Smooth muscle cell (in vitro differentiated cells): ENCODE measurements at regions not wholly inside any gene's neighbourhood (a gene's known extent, or its start where the extent isn't known, plus 50 kb on each side); places are given as distances from the start of the nearest gene placed in this dataset.

Experiments used
- DNase-seq: peaks from one replicate; lab custom pipeline; 2025; ENCODE audit not compliant: unreplicated experiment; lab: John Stamatoyannopoulos, UW
- H2AFZ ChIP-seq: fragments of 200-600 bp; sonication (generic); 2 replicates; pipeline ENCODE4 v1.6.0; 2016; ENCODE audit warnings: antibody characterized with exemption, low read depth, mild to moderate bottlenecking
- H3F3A ChIP-seq: fragments of 200-600 bp; sonication (generic); 2 replicates; pipeline ENCODE4 v1.6.0; 2017; ENCODE audit warnings: antibody characterized with exemption, low read depth
- H3K27ac ChIP-seq: fragments of 200-600 bp; sonication (generic); 2 replicates; pipeline ENCODE4 v1.5.1; 2016; ENCODE audit warnings: low read depth, mild to moderate bottlenecking
- H3K27me3 ChIP-seq: fragments of 200-600 bp; sonication (generic); 2 replicates; pipeline ENCODE4 v1.6.1; 2016; ENCODE audit warnings: low read depth, mild to moderate bottlenecking
- H3K36me3 ChIP-seq: fragments of 200-600 bp; sonication (generic); 2 replicates; pipeline ENCODE4 v1.5.1; 2016; ENCODE audit warnings: low read depth
- H3K4me1 ChIP-seq: fragments of 200-600 bp; sonication (generic); 2 replicates; pipeline ENCODE4 v1.5.1; 2016; ENCODE audit warnings: low read depth
- H3K4me2 ChIP-seq: fragments of 200-600 bp; sonication (generic); 2 replicates; pipeline ENCODE4 v1.6.0; 2016; ENCODE audit warnings: mild to moderate bottlenecking
- H3K4me3 ChIP-seq: fragments of 200-600 bp; sonication (generic); 2 replicates; pipeline ENCODE4 v1.5.1; 2016; ENCODE audit warnings: mild to moderate bottlenecking
- H3K79me2 ChIP-seq: fragments of 200-600 bp; sonication (generic); 2 replicates; pipeline ENCODE4 v1.6.0; 2016; ENCODE audit warnings: low read depth, mild to moderate bottlenecking
- H3K9ac ChIP-seq: fragments of 200-600 bp; sonication (generic); 2 replicates; pipeline ENCODE4 v1.6.0; 2016; ENCODE audit warnings: low read depth
- H3K9me3 ChIP-seq: fragments of 200-600 bp; sonication (generic); replicated peaks from 2 replicates; pipeline ENCODE4 v1.5.1; 2016; ENCODE audit warnings: low read depth
- H4K20me1 ChIP-seq: fragments of 200-600 bp; sonication (generic); 2 replicates; pipeline ENCODE4 v1.6.0; 2016; ENCODE audit warnings: low read depth
- CTCF ChIP-seq: fragments of 200-600 bp; sonication (generic); IDR thresholded peaks from 2 replicates; pipeline ENCODE4 v1.5.1; 2017; ENCODE audit warnings: borderline replicate concordance, mild to moderate bottlenecking, antibody characterized with exemption; ENCODE audit not compliant: insufficient read depth, poor library complexity, severe bottlenecking
- WGBS: methylation state at CpG from one replicate; pipeline ENCODE4 v1.1.7; 2016; ENCODE audit warnings: low lambda C conversion rate; 5-methylcytosine and 5-hydroxymethylcytosine counted together

- WGBS: 61% methylated on average over 3 of the region's 3 CpGs
- Histone ChIP-seq H3K36me3 (no peaks in the 10 kb centered on the region), H4K20me1 (no peaks in the 10 kb centered on the region), H3K27me3 (no peaks in the 10 kb centered on the region), H3K79me2 (no peaks in the 10 kb centered on the region), H3K27ac (no peak overlapping the region), H3K4me2 (no peak overlapping the region), H3K4me1 (no peaks in the 10 kb centered on the region), H3K9me3 (no peaks in the 10 kb centered on the region), H3F3A (no peaks in the 10 kb centered on the region), H3K9ac (no peak overlapping the region), H3K4me3 (no peak overlapping the region), H2AFZ (no peak overlapping the region)
- TF ChIP-seq CTCF: no peak
- no peak for DNase-seq
Measured at GRCh38 chr12:118689793-118690192, 291.5 kb upstream of the SRRM4 start.

GRCh38 chr12:118690506-118690905, 290.8 kb upstream of the SRRM4 start:
- H3K27me3 ChIP-seq: no peaks in the 10 kb centered on the region
- H3K4me1 ChIP-seq: no peaks in the 10 kb centered on the region
- no peaks in the 10 kb centered on the region for H3K9me3 ChIP-seq
- no peak overlapping the region for H2AFZ ChIP-seq
- H3K27ac ChIP-seq: no peak overlapping the region
- H3K4me2 ChIP-seq: no peak overlapping the region
- DNase-seq: no peak
- H3K9ac ChIP-seq: no peak overlapping the region
- no peaks in the 10 kb centered on the region for H4K20me1 ChIP-seq
- 78% methylated on average over 3 of the region's 3 CpGs for WGBS
- H3K36me3 ChIP-seq: no peaks in the 10 kb centered on the region
- TF ChIP-seq CTCF: no peak
- H3F3A ChIP-seq: no peaks in the 10 kb centered on the region
- no peak overlapping the region for H3K4me3 ChIP-seq
- H3K79me2 ChIP-seq: no peaks in the 10 kb centered on the region

- no peaks in the 10 kb centered on the region for H3K36me3 ChIP-seq
- TF ChIP-seq CTCF: no peak
- WGBS: 88% methylated on average over 11 of the region's 11 CpGs
- H3F3A ChIP-seq: no peaks in the 10 kb centered on the region
- no peak overlapping the region for H2AFZ ChIP-seq
- no peak overlapping the region for H3K4me2 ChIP-seq
- DNase-seq: no peak
- H3K27ac ChIP-seq: no peak overlapping the region
- no peaks in the 10 kb centered on the region for H3K9me3 ChIP-seq
- no peak overlapping the region for H3K9ac ChIP-seq
- no peaks in the 10 kb centered on the region for H3K79me2 ChIP-seq
- no peaks in the 10 kb centered on the region for H3K4me1 ChIP-seq
- no peaks in the 10 kb centered on the region for H3K27me3 ChIP-seq
- no peak overlapping the region for H3K4me3 ChIP-seq
- H4K20me1 ChIP-seq: no peaks in the 10 kb centered on the region
Measured at GRCh38 chr12:118694128-118694775, 287.1 kb upstream of the SRRM4 start.
